CD4-positive, alpha-beta T cell treated with Interleukin-21 for 1 hour (primary cell): ENCODE measurements at regions not wholly inside any gene's neighbourhood (a gene's known extent, or its start where the extent isn't known, plus 50 kb on each side); places are given as distances from the start of the nearest gene placed in this dataset.
"Not testable (repeated sequence)": the region's sequence is repeated elsewhere in the genome, so short reads cannot be mapped to it uniquely, and the experiment has no call there.

Source experiments
- DNase-seq: peaks from one replicate; pipeline ENCODE4 v3.0.0-alpha.2; 2020

DNA sequence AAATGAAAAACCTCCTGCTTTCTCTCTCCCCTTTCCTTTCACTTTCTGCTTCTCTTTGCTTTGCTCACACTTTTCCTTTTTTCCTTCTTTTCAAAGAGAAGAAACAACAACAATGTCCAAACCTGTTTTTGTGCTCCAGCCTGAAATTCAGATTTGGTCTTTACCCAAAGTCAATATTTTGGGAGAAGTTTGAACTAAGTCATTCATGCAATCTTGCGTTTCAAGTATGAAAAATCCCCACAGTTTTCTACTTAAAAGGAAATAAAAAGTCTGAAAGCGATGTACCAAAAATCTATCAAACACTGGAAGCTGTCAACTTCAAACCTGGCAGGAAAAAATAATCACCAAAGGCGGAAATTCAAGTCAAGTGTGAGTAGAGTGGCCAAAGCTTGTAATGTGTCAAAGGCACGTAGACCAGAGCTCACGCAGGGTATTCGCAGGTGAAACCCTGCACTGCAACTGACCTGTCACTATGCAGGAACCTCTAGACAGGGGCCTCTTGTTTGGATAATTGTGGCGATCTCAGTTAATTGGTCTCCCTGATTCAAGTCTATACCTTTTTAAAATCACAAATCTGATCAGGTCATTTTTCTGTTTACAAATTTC lies 118.8 kb upstream of the GALNT15 start:
- DNase-seq = no peak

DNA sequence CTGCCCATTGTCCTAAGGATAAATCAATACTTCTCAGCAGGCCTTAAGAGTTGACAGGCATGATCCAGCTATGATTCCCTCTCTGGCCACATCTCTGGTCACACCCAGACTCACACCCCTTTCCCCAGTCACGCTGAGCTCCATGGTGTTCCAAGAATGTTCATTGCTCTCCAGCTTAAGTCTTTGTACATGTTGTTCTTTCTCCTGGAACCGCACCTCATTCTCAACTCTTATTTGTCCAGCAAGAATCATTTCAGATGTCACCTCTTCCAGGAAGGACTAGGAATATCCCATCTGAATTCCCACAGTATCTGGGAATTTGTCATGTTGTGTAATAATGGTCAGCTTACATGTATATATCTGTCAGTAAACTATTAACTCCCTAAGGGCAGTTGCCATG lies 118.3 kb upstream of the GALNT15 start:
- no peak for DNase-seq

- no peak for DNase-seq
Measured at GRCh38 chr3:16058521-16058920, 116.0 kb upstream of the GALNT15 start.

DNA sequence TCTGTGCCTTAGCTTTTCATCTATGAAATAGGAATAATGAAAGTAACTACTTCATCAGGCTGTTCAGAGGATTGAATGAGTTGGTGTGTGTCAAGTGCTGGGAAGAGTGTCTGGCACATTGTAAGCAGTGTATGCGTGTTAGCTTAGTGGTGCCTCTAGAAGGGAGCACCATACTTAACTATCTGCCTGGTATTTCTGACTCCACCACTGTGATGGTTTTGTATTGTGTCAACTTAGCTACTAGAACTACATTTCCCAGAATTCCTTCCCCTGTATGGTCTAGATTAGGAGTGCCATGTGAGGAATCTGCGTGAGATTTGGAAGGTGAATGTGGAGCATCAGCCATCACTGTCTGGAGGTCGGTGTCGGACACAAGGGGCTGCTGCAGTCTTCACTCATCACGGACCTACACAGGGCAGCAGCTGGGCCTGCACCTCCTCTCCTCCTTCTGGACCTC lies 115.4 kb upstream of the GALNT15 start:
- DNase-seq = no peak

DNA sequence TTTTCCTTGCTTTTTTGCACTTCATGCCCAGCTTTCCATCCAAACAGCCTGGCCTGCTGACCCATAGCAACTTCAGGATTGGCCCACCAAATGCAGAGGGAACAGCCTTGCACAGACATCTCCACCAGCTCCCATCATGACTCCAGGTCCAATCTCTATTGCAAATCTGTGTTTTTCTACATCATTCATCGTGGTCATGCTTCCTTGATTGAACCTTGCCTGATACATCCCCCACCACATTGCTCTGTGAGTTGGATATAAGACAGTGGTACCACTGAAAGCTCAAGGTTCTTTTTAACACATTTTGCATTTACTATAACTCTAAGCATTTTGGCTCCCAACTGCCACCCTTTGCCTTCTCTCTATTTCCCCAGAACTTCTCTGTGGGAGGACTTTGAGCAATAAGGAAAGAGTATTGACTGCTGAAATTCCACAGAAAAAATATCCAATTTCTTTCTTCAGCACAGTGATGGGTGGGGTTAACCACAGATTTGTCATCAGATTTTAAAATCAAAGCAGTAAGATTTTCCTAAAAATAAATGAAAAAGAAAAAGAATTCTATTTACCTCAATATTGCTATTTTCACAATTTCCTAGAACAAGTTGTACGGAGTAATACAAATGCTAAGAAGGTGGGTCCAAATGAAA lies 114.6 kb upstream of the GALNT15 start:
- no peak for DNase-seq

GRCh38 chr3:16060358-16060852 lies 114.1 kb upstream of the GALNT15 start:
- DNase-seq = no peak

GRCh38 chr3:16060945-16061344 lies 113.5 kb upstream of the GALNT15 start:
- no peak for DNase-seq

DNA sequence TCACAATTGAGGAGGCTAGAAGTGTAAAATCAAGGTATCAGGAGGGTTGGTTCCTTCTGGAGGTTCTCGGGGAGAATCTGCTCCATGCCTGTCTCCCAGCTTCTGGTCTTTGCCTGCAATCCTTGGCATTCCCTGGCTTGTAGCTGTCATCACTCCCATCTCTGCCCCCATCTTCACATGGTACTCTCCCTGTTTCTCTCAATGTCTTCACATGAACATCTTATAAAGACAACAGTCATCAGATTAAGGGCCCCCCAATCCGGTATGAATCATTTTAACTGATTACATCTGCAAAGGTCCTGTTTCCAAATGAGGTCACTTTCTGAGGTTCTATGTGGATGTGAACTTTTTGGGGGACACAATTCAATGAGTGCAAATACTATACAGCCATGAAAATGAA lies 113.0 kb upstream of the GALNT15 start:
- DNase-seq = no peak

DNA sequence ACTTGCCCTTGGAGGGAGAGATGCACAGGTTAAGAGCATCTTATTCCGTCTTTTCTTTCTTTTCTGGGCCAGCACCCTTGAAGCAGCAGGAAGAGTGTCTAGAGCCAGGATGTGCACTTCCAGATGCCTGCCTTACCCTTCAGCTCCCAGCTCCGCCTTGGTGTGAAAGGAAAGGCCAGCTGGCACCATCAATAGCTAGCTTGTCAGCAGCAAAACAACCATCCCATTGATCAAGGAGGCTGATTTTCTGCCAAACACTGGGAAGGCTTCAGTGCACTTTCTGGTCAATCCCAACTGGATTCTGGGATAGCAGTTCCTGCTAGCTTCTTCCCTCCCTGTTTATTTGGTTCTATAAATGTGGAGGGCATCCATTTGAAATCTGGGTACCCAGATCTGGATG lies 110.9 kb upstream of the GALNT15 start:
- no peak for DNase-seq

DNA sequence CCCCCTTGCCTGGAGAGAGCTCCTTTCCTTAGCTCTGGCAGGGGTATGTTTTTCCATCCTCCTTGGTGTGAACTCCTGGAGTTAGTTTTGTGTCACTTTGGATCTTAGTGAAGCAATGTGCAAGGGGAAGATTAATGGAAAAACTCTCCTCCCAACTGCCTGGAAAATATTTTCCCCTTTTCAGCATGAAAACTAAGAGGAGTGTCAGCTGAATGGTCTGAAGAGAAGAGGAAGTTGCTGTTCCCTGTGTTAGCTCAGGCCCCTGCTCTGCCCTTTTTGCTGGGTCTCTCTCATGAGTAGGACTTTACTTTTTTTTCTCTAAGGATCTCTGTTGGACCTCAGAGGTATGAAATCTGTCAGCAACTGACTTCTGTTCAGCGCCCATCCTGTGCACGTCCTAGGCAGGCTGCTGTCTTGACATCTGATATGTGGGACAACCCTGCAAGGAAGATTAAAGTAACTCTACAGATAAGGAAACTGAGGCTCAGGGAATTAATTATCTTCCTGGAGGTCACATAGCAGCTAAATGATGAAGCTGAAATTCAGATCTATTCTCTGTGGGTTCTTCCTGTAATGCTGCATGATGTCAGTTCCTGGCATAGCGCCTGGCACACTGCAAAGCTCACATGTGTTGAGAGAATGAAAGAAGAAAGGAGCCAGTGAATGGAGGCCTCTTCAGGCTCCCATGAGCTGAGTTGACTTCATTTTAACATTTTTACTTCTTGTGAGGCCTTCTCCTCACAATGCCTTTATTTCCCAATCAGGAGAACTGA lies 109.7 kb upstream of the GALNT15 start:
- no peak for DNase-seq

- DNase-seq = no peak
Measured at GRCh38 chr3:16066545-16066944, 107.9 kb upstream of the GALNT15 start.

DNA sequence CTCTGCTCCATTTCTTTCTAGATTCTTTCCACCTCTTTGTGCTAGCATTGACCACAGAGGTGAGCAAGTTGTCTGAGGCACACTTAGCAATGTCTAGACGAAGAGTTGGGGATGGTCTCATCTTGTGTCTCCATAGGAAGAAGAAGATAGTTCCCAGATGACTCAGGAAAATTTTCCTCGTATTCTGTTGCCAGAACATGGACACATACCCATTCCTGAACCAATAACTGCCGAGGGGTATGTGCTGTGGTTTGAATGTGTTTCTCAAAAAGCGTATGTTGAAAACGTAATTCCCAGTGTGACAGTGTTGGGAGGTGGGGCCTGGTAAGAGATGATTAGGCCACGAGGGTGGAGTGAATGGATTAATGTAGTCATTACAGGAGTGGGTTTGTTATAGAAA lies 107.5 kb upstream of the GALNT15 start:
- no peak for DNase-seq

- no peak for DNase-seq
Measured at GRCh38 chr3:16067837-16068471, 106.5 kb upstream of the GALNT15 start.

DNA sequence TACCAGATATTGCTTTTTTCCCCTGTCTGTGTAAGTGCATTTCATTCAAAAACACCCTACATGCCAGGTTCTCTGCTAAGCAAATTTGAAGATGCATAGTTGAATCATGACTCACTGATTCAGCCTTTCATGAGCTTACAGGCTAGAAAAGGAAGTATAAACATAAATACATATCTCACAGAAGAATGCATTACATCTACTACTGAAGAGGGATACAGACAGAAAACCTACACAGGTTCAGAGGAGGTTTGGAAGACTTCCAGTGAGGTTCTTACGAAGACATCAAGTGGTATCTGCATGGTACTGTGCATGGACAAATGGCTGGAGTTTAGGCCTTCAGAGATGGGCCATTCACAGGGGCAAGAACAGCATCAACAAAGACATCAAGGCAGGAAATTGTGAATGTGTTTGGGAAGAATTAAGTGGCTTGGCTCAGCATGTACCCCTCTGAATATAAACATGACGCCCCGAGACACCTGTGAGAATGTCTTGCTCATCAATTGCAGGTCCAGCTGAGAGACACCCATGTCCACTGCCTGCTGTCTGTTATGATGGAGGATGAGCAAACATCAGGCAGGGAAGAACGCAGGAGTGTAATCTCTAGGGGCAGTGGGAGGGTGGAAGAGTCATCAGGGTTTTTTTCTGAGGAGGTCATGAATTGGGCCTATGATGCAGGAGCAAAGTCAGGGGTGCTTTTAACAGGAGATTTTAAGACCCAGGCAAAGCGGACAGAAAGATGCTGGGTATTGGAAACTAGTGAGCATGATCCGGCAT lies 105.1 kb upstream of the GALNT15 start:
- DNase-seq = no peak

- DNase-seq = no peak
Measured at GRCh38 chr3:16070707-16071106, 103.8 kb upstream of the GALNT15 start.

DNA sequence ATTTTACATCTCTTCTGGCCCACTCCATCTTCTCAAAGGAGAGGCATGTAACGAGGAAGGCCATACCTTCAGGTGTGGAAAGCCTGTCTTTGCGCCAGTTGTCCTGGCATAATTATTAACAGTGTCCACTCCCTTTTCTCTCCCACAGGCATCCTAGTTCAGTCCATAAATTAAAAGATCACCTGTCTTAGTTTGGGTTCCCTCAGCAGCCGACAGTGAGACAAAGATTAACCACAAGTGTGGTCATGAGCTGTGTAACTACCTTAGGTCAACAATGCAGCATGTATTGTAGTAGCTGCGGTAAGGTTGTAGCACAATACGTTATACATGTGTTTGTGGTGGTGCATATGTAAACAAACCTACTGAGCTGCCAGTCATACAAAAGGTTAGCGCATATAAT lies 103.3 kb upstream of the GALNT15 start:
- no peak for DNase-seq

DNA sequence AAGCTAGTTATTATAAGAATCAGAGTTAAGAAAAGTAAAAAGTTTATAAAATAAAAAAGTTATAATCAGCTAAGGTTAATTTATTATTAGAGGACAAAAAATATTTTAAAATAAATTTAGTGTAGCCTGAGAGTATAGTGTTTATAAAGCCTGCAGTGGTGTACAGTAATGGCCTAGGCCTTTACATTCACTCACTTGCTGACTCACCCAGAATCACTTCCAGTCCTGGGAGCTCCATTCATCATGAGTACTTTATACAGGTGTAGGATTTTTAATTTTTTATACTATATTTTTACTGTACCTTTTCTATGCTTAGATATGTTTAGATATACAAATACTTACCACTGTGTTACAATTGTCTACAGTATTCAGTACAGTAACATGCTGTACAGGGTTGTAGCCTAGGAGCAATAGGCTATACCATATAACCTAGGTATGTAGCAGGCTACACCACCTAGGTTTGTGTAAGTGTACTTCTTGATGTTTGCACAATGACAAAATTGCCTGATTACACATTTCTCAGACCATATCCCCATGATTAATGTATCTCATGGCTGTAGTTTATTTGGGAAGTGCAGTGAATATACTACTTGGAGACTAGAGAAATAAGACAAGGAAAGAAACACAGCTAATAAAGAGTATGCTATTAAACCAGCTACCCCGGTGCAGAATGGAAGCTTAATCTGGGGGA lies 101.9 kb upstream of the GALNT15 start:
- DNase-seq = no peak

GRCh38 chr3:16073203-16073602 lies 101.3 kb upstream of the GALNT15 start:
- DNase-seq = no peak

DNA sequence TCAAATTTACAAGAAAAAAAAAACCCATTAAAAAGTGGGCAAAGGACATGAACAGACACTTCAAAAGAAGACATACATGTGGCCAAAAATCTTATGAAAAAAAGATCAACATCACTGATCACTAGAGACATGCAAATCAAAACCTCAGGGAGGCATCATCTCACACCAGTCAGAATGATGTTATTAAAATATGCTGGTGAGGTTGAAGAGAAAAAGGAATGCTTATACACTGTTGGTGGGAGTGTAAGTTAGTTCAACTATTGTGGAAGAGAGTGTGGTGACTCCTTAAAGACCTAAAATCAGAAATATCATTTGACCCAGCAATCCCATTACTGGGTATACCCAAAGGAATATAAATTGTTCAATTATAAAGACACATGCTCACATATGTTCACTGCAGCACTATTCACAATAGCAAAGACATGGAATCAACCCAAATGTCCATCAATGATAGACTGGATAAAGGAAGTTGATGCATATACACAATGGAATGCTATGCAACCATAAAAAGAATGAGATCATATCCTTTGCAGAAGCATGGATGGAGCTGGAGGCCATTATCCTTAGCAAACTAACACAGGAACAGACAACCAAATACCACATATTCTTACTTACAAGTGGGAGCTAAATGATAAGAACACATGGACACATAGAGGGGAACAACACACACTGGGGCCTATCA lies 100.3 kb upstream of the GALNT15 start:
- DNase-seq = not testable (repeated sequence)

DNA sequence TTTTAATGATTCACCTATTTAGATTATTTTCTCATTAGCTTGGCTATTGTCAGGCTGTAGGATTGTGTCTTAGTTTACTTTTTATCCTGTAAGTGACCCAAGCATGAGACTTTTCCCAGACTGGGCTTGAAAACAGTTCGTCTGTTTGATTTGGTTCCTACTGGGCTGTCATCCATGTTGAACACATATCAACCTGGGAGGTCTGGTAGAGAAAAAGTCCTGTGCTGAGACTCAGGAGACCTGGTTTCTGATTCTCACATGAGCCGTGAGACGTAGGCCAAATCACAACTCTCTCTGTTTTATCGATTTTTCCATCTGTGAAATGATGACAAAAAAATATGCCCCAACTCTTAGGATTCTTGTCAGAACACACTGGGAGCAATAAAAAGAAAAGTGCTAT lies 98.8 kb upstream of the GALNT15 start:
- no peak for DNase-seq

DNA sequence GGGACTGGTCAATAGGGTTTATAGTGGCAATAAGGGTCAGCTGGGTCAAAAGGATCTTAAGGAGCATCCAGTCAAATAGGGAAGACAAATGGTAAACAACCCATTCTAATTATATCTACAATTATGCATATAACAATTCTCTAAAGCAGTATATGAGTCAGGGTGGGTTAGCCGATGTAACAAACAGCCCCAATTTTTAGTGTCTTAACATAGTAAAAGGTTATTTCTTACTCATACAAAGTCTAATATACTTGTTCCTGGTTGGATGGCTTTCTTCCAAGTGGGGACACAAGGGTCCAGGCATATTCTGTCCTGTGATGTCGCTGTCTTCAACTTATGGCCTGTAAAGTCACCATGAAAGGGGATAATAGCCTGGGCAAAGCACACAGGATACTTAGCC lies 97.9 kb upstream of the GALNT15 start:
- DNase-seq = no peak

DNA sequence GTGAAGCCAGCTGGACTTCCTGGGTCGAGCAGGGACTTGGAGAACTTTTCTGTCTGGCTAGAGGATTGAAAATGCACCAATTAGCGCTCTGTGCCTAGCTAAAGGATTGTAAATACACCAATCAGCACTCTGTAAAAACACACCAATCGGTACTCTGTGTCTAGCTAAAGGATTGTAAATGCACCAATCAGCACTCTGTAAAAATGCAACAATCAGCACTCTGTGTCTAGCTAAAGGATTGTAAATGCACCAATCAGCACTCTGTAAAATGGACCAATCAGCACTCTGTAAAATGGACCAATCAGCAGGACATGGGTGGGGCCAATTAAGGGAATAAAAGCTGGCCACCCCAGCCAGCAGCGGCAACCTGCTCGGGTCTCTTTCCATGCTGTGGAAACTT lies 97.3 kb upstream of the GALNT15 start:
- DNase-seq = not testable (repeated sequence)
